ENCODE measurements at regions not wholly inside any gene's neighbourhood (a gene's known extent, or its start where the extent isn't known, plus 50 kb on each side); places are given as distances from the start of the nearest gene placed in this dataset.

- no peaks in the 10 kb centered on the region for H4K20me1 ChIP-seq (ENCODE audit: low read depth, low read length)
- no peaks in the 10 kb centered on the region for H3F3A ChIP-seq (ENCODE audit: insufficient read depth)
- H3K9ac ChIP-seq (ENCODE audit: low read length): no peak overlapping the region
- no peak overlapping the region for H2AFZ ChIP-seq (ENCODE audit: low read depth, low read length, severe bottlenecking)
- TF ChIP-seq CTCF (IDR thresholded peaks at IDR 0.05; ENCODE audit: insufficient read depth, low read length, poor library complexity, severe bottlenecking): no peak
- no peak for TF ChIP-seq EZH2phosphoT487 (conservative IDR thresholded peaks at IDR 0.05; ENCODE audit: low read length)
- no peak overlapping the region for H3K27ac ChIP-seq (ENCODE audit: low read depth, low read length)
- H3K9me3 ChIP-seq (ENCODE audit: insufficient read depth, low read length): no peaks in the 10 kb centered on the region
- H3K36me3 ChIP-seq (ENCODE audit: low read length): no peaks in the 10 kb centered on the region
- no peak overlapping the region for H3K4me3 ChIP-seq (ENCODE audit: insufficient read depth, low read length, poor library complexity, severe bottlenecking)
- no peaks in the 10 kb centered on the region for H3K27me3 ChIP-seq (ENCODE audit: low read length)
- no peaks in the 10 kb centered on the region for H3K9me2 ChIP-seq (replicated peaks; ENCODE audit: insufficient read depth, low read length)
- H3K4me2 ChIP-seq (ENCODE audit: low read depth, low read length, poor library complexity, severe bottlenecking): no peak overlapping the region
- no peaks in the 10 kb centered on the region for H3K79me2 ChIP-seq (ENCODE audit: insufficient read depth, low read length)
Observed at GRCh38 chr12:125299840-125300239, 234.6 kb downstream of the AACS start.

GRCh38 chr12:125300249-125300648 lies 235.0 kb downstream of the AACS start:
- H3K9ac ChIP-seq (ENCODE audit: low read length): no peak overlapping the region
- H2AFZ ChIP-seq (ENCODE audit: low read depth, low read length, severe bottlenecking): no peak overlapping the region
- H3K4me2 ChIP-seq (ENCODE audit: low read depth, low read length, poor library complexity, severe bottlenecking): no peak overlapping the region
- H3K27ac ChIP-seq (ENCODE audit: low read depth, low read length): no peak overlapping the region
- H3K9me3 ChIP-seq (ENCODE audit: insufficient read depth, low read length): no peaks in the 10 kb centered on the region
- H3K9me2 ChIP-seq (replicated peaks; ENCODE audit: insufficient read depth, low read length): no peaks in the 10 kb centered on the region
- TF ChIP-seq EZH2phosphoT487 (conservative IDR thresholded peaks at IDR 0.05; ENCODE audit: low read length) (no peak), CTCF (IDR thresholded peaks at IDR 0.05; ENCODE audit: insufficient read depth, low read length, poor library complexity, severe bottlenecking) (no peak)
- H3K36me3 ChIP-seq (ENCODE audit: low read length): no peaks in the 10 kb centered on the region
- no peak overlapping the region for H3K4me3 ChIP-seq (ENCODE audit: insufficient read depth, low read length, poor library complexity, severe bottlenecking)
- no peaks in the 10 kb centered on the region for H3K79me2 ChIP-seq (ENCODE audit: insufficient read depth, low read length)
- H3F3A ChIP-seq (ENCODE audit: insufficient read depth): no peaks in the 10 kb centered on the region
- H4K20me1 ChIP-seq (ENCODE audit: low read depth, low read length): no peaks in the 10 kb centered on the region
- no peaks in the 10 kb centered on the region for H3K27me3 ChIP-seq (ENCODE audit: low read length)

- Histone ChIP-seq H3K4me3 (ENCODE audit: insufficient read depth, low read length, poor library complexity, severe bottlenecking) (no peak overlapping the region), H3K27ac (ENCODE audit: low read depth, low read length) (no peak overlapping the region), H3F3A (ENCODE audit: insufficient read depth) (no peaks in the 10 kb centered on the region), H3K36me3 (ENCODE audit: low read length) (no peaks in the 10 kb centered on the region), H3K27me3 (ENCODE audit: low read length) (no peaks in the 10 kb centered on the region), H3K9ac (ENCODE audit: low read length) (no peak overlapping the region), H3K9me3 (ENCODE audit: insufficient read depth, low read length) (no peaks in the 10 kb centered on the region), H4K20me1 (ENCODE audit: low read depth, low read length) (no peaks in the 10 kb centered on the region), H3K9me2 (replicated peaks; ENCODE audit: insufficient read depth, low read length) (no peaks in the 10 kb centered on the region), H2AFZ (ENCODE audit: low read depth, low read length, severe bottlenecking) (no peak overlapping the region), H3K4me2 (ENCODE audit: low read depth, low read length, poor library complexity, severe bottlenecking) (no peak overlapping the region), H3K79me2 (ENCODE audit: insufficient read depth, low read length) (no peaks in the 10 kb centered on the region)
- TF ChIP-seq EZH2phosphoT487 (conservative IDR thresholded peaks at IDR 0.05; ENCODE audit: low read length): no peak
- TF ChIP-seq CTCF (IDR thresholded peaks at IDR 0.05; ENCODE audit: insufficient read depth, low read length, poor library complexity, severe bottlenecking): no peak
Observed at GRCh38 chr12:125303337-125303736, 238.1 kb downstream of the AACS start.
